Glutamatergic neuron (in vitro differentiated cells): ENCODE measurements at regions not wholly inside any gene's neighbourhood (a gene's known extent, or its start where the extent isn't known, plus 50 kb on each side); places are given as distances from the start of the nearest gene placed in this dataset.

Source experiments
- DNase-seq: peaks from one replicate; pipeline ENCODE4 v3.0.0; 2022
- H3K27ac Mint-ChIP-seq: one replicate; pipeline ENCODE4 v1.8.0; 2020; ENCODE audit warnings: mild to moderate bottlenecking, mixed read lengths, inconsistent platforms; ENCODE audit not compliant: unreplicated experiment
- H3K27me3 Mint-ChIP-seq: one replicate; pipeline ENCODE4 v1.8.0; 2020; ENCODE audit warnings: mild to moderate bottlenecking, moderate library complexity, mixed read lengths, inconsistent platforms; ENCODE audit not compliant: unreplicated experiment
- H3K36me3 Mint-ChIP-seq: one replicate; pipeline ENCODE4 v1.8.0; 2020; ENCODE audit warnings: mild to moderate bottlenecking, mixed read lengths, inconsistent platforms; ENCODE audit not compliant: unreplicated experiment
- H3K4me1 Mint-ChIP-seq: one replicate; pipeline ENCODE4 v1.8.0; 2020; ENCODE audit warnings: mild to moderate bottlenecking, low read depth, mixed read lengths, inconsistent platforms; ENCODE audit not compliant: unreplicated experiment
- H3K4me3 Mint-ChIP-seq: one replicate; pipeline ENCODE4 v1.8.0; 2020; ENCODE audit warnings: mild to moderate bottlenecking, mixed read lengths, inconsistent platforms; ENCODE audit not compliant: unreplicated experiment
- H3K9me3 Mint-ChIP-seq: one replicate; pipeline ENCODE4 v1.8.0; 2020; ENCODE audit warnings: mild to moderate bottlenecking, moderate library complexity, mixed read lengths, inconsistent platforms; ENCODE audit not compliant: unreplicated experiment
- CTCF ChIP-seq: fragments of 200-600 bp; sonication (generic); IDR thresholded peaks from one replicate; pipeline ENCODE4 v1.5.0; 2021; ENCODE audit not compliant: partially characterized antibody, unreplicated experiment

DNA sequence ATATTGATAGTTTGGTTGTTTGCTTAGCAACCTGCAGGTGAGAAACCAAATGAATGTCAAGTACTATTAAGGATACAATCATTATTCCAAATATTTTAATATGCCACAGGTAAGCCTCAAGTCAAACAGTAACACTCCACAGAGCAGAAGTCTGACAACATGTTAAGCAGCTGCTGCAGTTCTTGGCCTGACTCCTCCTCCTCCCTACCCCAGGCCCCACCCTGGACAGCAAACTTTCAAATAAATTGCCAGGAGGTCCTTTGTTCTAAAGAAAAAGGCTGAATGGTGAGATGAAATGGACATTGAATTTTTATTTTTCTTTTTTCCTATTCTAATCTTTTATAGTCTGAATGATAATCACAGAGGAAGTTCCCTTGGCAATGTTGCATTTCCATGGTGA lies 260.0 kb upstream of the POU2AF2 start:
- no peaks in the 10 kb centered on the region for H3K36me3 Mint-ChIP-seq
- H3K27me3 Mint-ChIP-seq: no peaks in the 10 kb centered on the region
- TF ChIP-seq CTCF: no peak
- H3K27ac Mint-ChIP-seq: no peak overlapping the region
- no peak for DNase-seq
- no peaks in the 10 kb centered on the region for H3K9me3 Mint-ChIP-seq
- H3K4me1 Mint-ChIP-seq: peaks cover 12% of the 10 kb centered on the region
- no peak overlapping the region for H3K4me3 Mint-ChIP-seq

DNA sequence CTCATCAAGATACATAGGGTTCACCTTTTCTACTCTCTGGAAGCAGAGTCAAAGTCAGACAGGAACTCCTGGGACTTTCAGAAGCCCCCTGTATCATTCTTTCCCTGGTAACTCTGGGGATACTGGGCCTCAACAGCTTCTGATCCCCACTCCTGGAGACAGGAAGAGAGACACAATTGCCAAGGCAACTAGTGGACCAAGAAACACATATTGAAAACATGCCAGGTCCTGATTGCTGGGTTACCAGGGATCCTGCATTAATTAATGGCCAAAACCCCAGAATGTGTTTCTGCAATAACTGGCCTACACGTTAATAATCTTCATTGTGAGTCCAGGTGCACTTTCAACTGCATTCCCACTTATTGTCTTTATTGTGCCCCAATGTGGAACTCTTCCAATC lies 260.8 kb upstream of the POU2AF2 start:
- TF ChIP-seq CTCF: no peak
- Mint-ChIP-seq H3K36me3 (no peaks in the 10 kb centered on the region), H3K27ac (no peak overlapping the region), H3K4me1 (peaks cover 8% of the 10 kb centered on the region), H3K4me3 (no peak overlapping the region), H3K27me3 (no peaks in the 10 kb centered on the region), H3K9me3 (no peaks in the 10 kb centered on the region)
- DNase-seq: no peak

DNA sequence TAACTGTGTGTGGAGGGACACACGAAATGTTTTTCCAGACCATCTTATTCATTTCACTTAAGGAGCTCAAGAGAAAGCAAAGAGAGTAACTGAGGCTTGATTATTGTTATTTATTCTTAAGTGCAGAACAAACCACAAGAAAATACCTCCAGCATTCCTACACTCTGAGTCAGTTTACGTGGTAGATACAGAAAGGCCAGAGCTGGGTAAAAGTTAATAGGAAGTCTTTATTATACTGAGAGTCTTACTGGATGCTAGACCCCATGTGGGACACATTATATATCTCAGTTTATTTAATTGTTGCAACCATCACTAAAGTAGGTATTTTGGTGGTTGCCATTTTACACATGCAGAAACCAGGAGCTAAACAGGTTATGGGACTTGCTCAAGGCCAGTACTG lies 261.4 kb upstream of the POU2AF2 start:
- H3K4me1 Mint-ChIP-seq: peaks cover 4% of the 10 kb centered on the region
- no peak overlapping the region for H3K27ac Mint-ChIP-seq
- no peaks in the 10 kb centered on the region for H3K9me3 Mint-ChIP-seq
- H3K36me3 Mint-ChIP-seq: no peaks in the 10 kb centered on the region
- no peak for DNase-seq
- no peaks in the 10 kb centered on the region for H3K27me3 Mint-ChIP-seq
- H3K4me3 Mint-ChIP-seq: no peak overlapping the region
- TF ChIP-seq CTCF: no peak

GRCh38 chr11:110982214-110982613 lies 263.3 kb upstream of the POU2AF2 start:
- Mint-ChIP-seq H3K27ac (no peak overlapping the region), H3K27me3 (no peaks in the 10 kb centered on the region), H3K36me3 (no peaks in the 10 kb centered on the region), H3K4me1 (no peaks in the 10 kb centered on the region), H3K9me3 (no peaks in the 10 kb centered on the region), H3K4me3 (no peak overlapping the region)
- no peak for TF ChIP-seq CTCF
- DNase-seq: no peak

DNA sequence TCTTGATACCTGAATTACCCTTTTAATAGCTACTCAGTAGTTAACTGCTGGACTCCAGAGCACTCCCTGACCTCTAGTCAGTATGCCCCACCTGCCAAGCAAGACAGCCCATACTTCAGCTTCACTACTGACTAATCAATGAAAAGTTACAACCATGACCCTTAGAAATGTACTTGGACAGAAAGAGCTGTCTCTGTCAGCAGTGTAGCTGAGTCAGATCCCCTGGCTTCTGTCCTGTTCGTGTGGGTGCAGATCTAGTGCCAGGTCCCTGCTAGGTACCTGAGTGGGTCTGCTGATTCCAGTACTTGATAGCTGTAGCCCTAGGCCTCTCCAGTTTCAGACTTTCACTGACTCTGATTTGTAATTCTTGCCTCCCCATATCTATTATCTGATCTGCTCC lies 265.8 kb upstream of the POU2AF2 start:
- H3K27ac Mint-ChIP-seq: no peak overlapping the region
- H3K27me3 Mint-ChIP-seq: no peaks in the 10 kb centered on the region
- DNase-seq: no peak
- TF ChIP-seq CTCF: no peak
- no peaks in the 10 kb centered on the region for H3K4me1 Mint-ChIP-seq
- no peaks in the 10 kb centered on the region for H3K36me3 Mint-ChIP-seq
- no peaks in the 10 kb centered on the region for H3K9me3 Mint-ChIP-seq
- H3K4me3 Mint-ChIP-seq: no peak overlapping the region
